Astrocyte (in vitro differentiated cells and primary cell): ENCODE measurements at regions not wholly inside any gene's neighbourhood (a gene's known extent, or its start where the extent isn't known, plus 50 kb on each side); places are given as distances from the start of the nearest gene placed in this dataset.

Experiments
- DNase-seq: peaks from one replicate; pipeline ENCODE4 v3.0.0-alpha.2; 2010; ENCODE audit warnings: low read depth
- FAIRE-seq: peaks from 2 replicates; lab custom pipeline; 2011; peaks lifted over from hg19 to GRCh38; lab: Jason Lieb, UNC
- H2AFZ ChIP-seq: 2 replicates; pipeline ENCODE4 v1.6.0; 2012; ENCODE audit warnings: low read depth, low read length, inconsistent platforms
- H3K27ac ChIP-seq: 2 replicates; pipeline ENCODE4 v1.5.1; 2011; ENCODE audit warnings: low read depth, low read length, inconsistent platforms
- H3K27me3 ChIP-seq: 2 replicates; pipeline ENCODE4 v1.6.0; 2011; ENCODE audit warnings: low read length, inconsistent platforms; ENCODE audit not compliant: insufficient read depth
- H3K36me3 ChIP-seq: 2 replicates; pipeline ENCODE4 v1.5.1; 2011; ENCODE audit warnings: low read length, inconsistent platforms; ENCODE audit not compliant: insufficient read depth
- H3K4me1 ChIP-seq: 2 replicates; pipeline ENCODE4 v1.5.1; 2011; ENCODE audit warnings: low read length, inconsistent platforms; ENCODE audit not compliant: insufficient read depth
- H3K4me2 ChIP-seq: 2 replicates; pipeline ENCODE4 v1.6.0; 2012; ENCODE audit warnings: low read length, inconsistent platforms
- H3K4me3 ChIP-seq: 2 replicates; pipeline ENCODE4 v1.5.1; 2011; ENCODE audit warnings: low read depth, mild to moderate bottlenecking, low read length, inconsistent platforms; ENCODE audit not compliant: insufficient read depth
- H3K79me2 ChIP-seq: 2 replicates; pipeline ENCODE4 v1.6.0; 2012; ENCODE audit warnings: mild to moderate bottlenecking, low read length, inconsistent platforms; ENCODE audit not compliant: insufficient read depth
- H3K9ac ChIP-seq: 2 replicates; pipeline ENCODE4 v1.6.0; 2012; ENCODE audit warnings: mild to moderate bottlenecking, low read length, inconsistent platforms
- H3K9me3 ChIP-seq: 2 replicates; pipeline ENCODE4 v1.5.1; 2012; ENCODE audit warnings: low read depth, mild to moderate bottlenecking, low read length, inconsistent platforms; ENCODE audit not compliant: insufficient read depth
- H4K20me1 ChIP-seq: 2 replicates; pipeline ENCODE4 v1.6.0; 2012; ENCODE audit warnings: low read length, inconsistent platforms; ENCODE audit not compliant: insufficient read depth
- H3K27ac Mint-ChIP-seq: one replicate; pipeline ENCODE4 v1.8.0; 2021; ENCODE audit warnings: mild to moderate bottlenecking, mixed read lengths; ENCODE audit not compliant: unreplicated experiment
- H3K27me3 Mint-ChIP-seq: one replicate; pipeline ENCODE4 v1.8.0; 2021; ENCODE audit warnings: low read depth, mixed read lengths; ENCODE audit not compliant: unreplicated experiment
- H3K36me3 Mint-ChIP-seq: one replicate; pipeline ENCODE4 v1.8.0; 2021; ENCODE audit warnings: low read depth, mixed read lengths; ENCODE audit not compliant: unreplicated experiment
- H3K4me1 Mint-ChIP-seq: one replicate; pipeline ENCODE4 v1.8.0; 2021; ENCODE audit warnings: low read depth, mixed read lengths; ENCODE audit not compliant: unreplicated experiment
- H3K4me3 Mint-ChIP-seq: one replicate; pipeline ENCODE4 v1.8.0; 2021; ENCODE audit warnings: mild to moderate bottlenecking, moderate library complexity, mixed read lengths; ENCODE audit not compliant: unreplicated experiment
- H3K9me3 Mint-ChIP-seq: one replicate; pipeline ENCODE4 v1.8.0; 2021; ENCODE audit warnings: mild to moderate bottlenecking, mixed read lengths; ENCODE audit not compliant: unreplicated experiment
- CTCF ChIP-seq: IDR thresholded peaks from 2 replicates; pipeline ENCODE4 v1.5.1; 2011; ENCODE audit warnings: low read depth, mild to moderate bottlenecking, inconsistent platforms, low read length, moderate library complexity; ENCODE audit not compliant: insufficient read depth
- EZH2 ChIP-seq: IDR thresholded peaks from 2 replicates; pipeline ENCODE4 v1.6.1; 2012; ENCODE audit warnings: mild to moderate bottlenecking, low read length, inconsistent platforms; ENCODE audit not compliant: insufficient read depth

- no peak overlapping the region for H3K27ac ChIP-seq
- H3K4me1 ChIP-seq: peaks cover 9% of the 10 kb centered on the region
- no peaks in the 10 kb centered on the region for H3K79me2 ChIP-seq
- DNase-seq (no peak), FAIRE-seq (no peak)
- no peaks in the 10 kb centered on the region for H4K20me1 ChIP-seq
- no peaks in the 10 kb centered on the region for H3K9me3 ChIP-seq
- H3K36me3 ChIP-seq: no peaks in the 10 kb centered on the region
- no peak overlapping the region for H3K4me2 ChIP-seq
- H2AFZ ChIP-seq: no peak overlapping the region
- Mint-ChIP-seq H3K4me3 (no peak overlapping the region), H3K9me3 (peaks cover 12% of the 10 kb centered on the region), H3K27ac (peak overlapping the region; percentile 47), H3K27me3 (no peaks in the 10 kb centered on the region), H3K4me1 (peaks cover 19% of the 10 kb centered on the region), H3K36me3 (peaks cover 2% of the 10 kb centered on the region)
- TF ChIP-seq EZH2 (no peak), CTCF (no peak)
- no peak overlapping the region for H3K4me3 ChIP-seq
- H3K27me3 ChIP-seq: no peaks in the 10 kb centered on the region
- no peak overlapping the region for H3K9ac ChIP-seq
Observed at GRCh38 chr2:234858790-234859329, 93.0 kb upstream of the SH3BP4 start.

- no peaks in the 10 kb centered on the region for H4K20me1 ChIP-seq
- H3K9me3 Mint-ChIP-seq: peaks cover 12% of the 10 kb centered on the region
Observed at GRCh38 chr2:234858145-234858544, 93.7 kb upstream of the SH3BP4 start.

More at GRCh38 chr2:234858145-234858544, 93.7 kb upstream of the SH3BP4 start:
- Histone ChIP-seq H3K4me2 (no peak overlapping the region), H3K9ac (no peak overlapping the region), H3K27ac (no peak overlapping the region), H2AFZ (no peak overlapping the region), H3K27me3 (no peaks in the 10 kb centered on the region), H3K79me2 (no peaks in the 10 kb centered on the region), H3K4me1 (peaks cover 3% of the 10 kb centered on the region), H3K36me3 (no peaks in the 10 kb centered on the region), H3K4me3 (no peak overlapping the region), H3K9me3 (no peaks in the 10 kb centered on the region)
- Mint-ChIP-seq H3K36me3 (peaks cover 1% of the 10 kb centered on the region), H3K4me1 (peaks cover 16% of the 10 kb centered on the region), H3K4me3 (no peak overlapping the region), H3K27me3 (no peaks in the 10 kb centered on the region), H3K27ac (no peak overlapping the region)
- FAIRE-seq (no peak), DNase-seq (no peak)
- TF ChIP-seq CTCF: no peak
- no peak for TF ChIP-seq EZH2
